Panc1 (cell line): ENCODE measurements at regions not wholly inside any gene's neighbourhood (a gene's known extent, or its start where the extent isn't known, plus 50 kb on each side); places are given as distances from the start of the nearest gene placed in this dataset.

Source experiments
- ATAC-seq: fragments of 200-7000 bp; cut with Tn5 transposase; 2 replicates; pipeline ENCODE4 v1.9.1; 2020; ENCODE audit warnings: mild to moderate bottlenecking, moderate library complexity
- BruUV-seq: library from RNA; stranded (reverse); fragments of 400-500 nt; replicated peaks from 2 replicates; lab custom pipeline; 2021; lab: Mats Ljungman, UMichigan
- CTCF ChIA-PET: fragments of 300-600 bp; sonication (Branson Sonifier 250); formaldehyde crosslinking; loops from one replicate; lab custom pipeline; 2022; ENCODE audit warnings: antibody characterized with exemption; lab: Charles Lee
- POLR2A ChIA-PET: fragments of 300-600 bp; sonication (Branson Sonifier 250); formaldehyde crosslinking; loops from one replicate; lab custom pipeline; 2022; ENCODE audit warnings: antibody characterized with exemption; lab: Charles Lee
- DNase-seq: peaks from one replicate; pipeline ENCODE4 v3.0.0-alpha.2; 2010; ENCODE audit warnings: low read depth, low spot score
- H3K27ac ChIP-seq: 2 replicates; pipeline ENCODE4 v1.5.1; 2011; ENCODE audit warnings: mild to moderate bottlenecking, low read length, inconsistent platforms
- H3K27me3 ChIP-seq: fragments of 200-500 bp; sonication (Bioruptor generic); 2 replicates; pipeline ENCODE4 v1.6.0; 2014; ENCODE audit warnings: low read length, inconsistent platforms; ENCODE audit not compliant: control insufficient read depth, insufficient read depth
- H3K36me3 ChIP-seq: fragments of 200-500 bp; sonication (Bioruptor generic); 2 replicates; pipeline ENCODE4 v1.5.1; 2014; ENCODE audit warnings: inconsistent platforms, mild to moderate bottlenecking, low read length, moderate library complexity; ENCODE audit not compliant: control insufficient read depth, insufficient read depth
- H3K4me1 ChIP-seq: 2 replicates; pipeline ENCODE4 v1.5.1; 2011; ENCODE audit warnings: inconsistent platforms, mild to moderate bottlenecking, low read length, moderate library complexity; ENCODE audit not compliant: control insufficient read depth, insufficient read depth
- H3K4me3 ChIP-seq, 2 experiments: 2 replicates each; pipeline ENCODE4 v1.5.1; 2011 to 2012; ENCODE audit warnings: low read depth in 2 of 2, low read length in 2 of 2, mild to moderate bottlenecking in 2 of 2, inconsistent platforms in 1 of 2, moderate library complexity in 1 of 2
- H3K9me3 ChIP-seq: fragments of 200-500 bp; sonication (Bioruptor generic); 2 replicates; pipeline ENCODE4 v1.5.1; 2014; ENCODE audit warnings: low read depth, mild to moderate bottlenecking, inconsistent platforms, low read length, moderate library complexity; ENCODE audit not compliant: control insufficient read depth, insufficient read depth
- POLR2AphosphoS5 ChIP-seq: IDR thresholded peaks from 2 replicates; pipeline ENCODE4 v1.6.1; 2012; ENCODE audit warnings: mild to moderate bottlenecking, low read depth, low read length, moderate library complexity
- SIN3A ChIP-seq: IDR thresholded peaks from 2 replicates; pipeline ENCODE4 v1.6.1; 2012; ENCODE audit warnings: low read depth, mild to moderate bottlenecking, low read length, moderate library complexity, borderline replicate concordance; ENCODE audit not compliant: insufficient read depth
- TCF7L2 ChIP-seq: IDR thresholded peaks from 2 replicates; pipeline ENCODE4 v1.6.1; 2011; ENCODE audit warnings: mild to moderate bottlenecking, low read depth, low read length, inconsistent platforms
- in situ Hi-C: cut with HindIII; loops from 2 replicates; pipeline ENCODE4 v1.10.0; 2016; ENCODE audit warnings: low sequenced_read_pairs, low pct_unique_long_range_greater_than_20kb
- intact Hi-C: fragments of 100-400 bp; cut with micrococcal nuclease; formaldehyde crosslinking; loops from one replicate; pipeline ENCODE4 v1.10.0; 2022; ENCODE audit not compliant: unreplicated experiment
- TF ChIP-seq, protein P1 (sequence below): fragments of 450-650 bp; IDR thresholded peaks from 2 replicates; pipeline ENCODE4 v1.5.1; 2017; ENCODE audit warnings: mild to moderate bottlenecking
- TF ChIP-seq, protein P2 (sequence below), 2 experiments: IDR thresholded peaks; 2 replicates each; pipeline ENCODE4 v1.6.1; 2011 to 2012; ENCODE audit warnings: low read depth in 2 of 2, control low read depth in 1 of 2, low read length in 1 of 2, mild to moderate bottlenecking in 1 of 2, moderate library complexity in 1 of 2; ENCODE audit not compliant: insufficient read depth in 1 of 2

DNA sequence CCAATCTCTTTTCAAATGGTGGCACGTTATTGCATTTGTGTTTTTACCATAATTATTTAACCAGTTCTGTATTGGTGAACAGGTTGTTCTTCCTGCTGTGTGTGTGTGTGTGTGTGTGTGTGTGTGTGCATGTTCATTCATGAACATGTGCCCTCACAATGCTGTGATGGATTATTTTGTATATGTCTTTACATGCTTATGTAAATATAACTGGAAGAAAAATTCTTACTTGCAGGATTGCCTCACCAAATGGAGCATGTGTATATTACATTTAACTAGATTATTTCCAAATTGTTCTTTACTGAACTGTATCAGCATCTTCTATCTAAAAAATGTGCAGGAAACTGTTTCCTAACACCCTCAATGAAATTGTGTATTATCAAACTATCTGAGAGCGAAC lies 175.2 kb upstream of the ZPLD1 start:
- H3K27ac ChIP-seq = no peak overlapping the region
- H3K36me3 ChIP-seq = no peaks in the 10 kb centered on the region
- TF ChIP-seq POLR2AphosphoS5 (no peak), TCF7L2 (no peak)
- TF ChIP-seq, protein P1, sequence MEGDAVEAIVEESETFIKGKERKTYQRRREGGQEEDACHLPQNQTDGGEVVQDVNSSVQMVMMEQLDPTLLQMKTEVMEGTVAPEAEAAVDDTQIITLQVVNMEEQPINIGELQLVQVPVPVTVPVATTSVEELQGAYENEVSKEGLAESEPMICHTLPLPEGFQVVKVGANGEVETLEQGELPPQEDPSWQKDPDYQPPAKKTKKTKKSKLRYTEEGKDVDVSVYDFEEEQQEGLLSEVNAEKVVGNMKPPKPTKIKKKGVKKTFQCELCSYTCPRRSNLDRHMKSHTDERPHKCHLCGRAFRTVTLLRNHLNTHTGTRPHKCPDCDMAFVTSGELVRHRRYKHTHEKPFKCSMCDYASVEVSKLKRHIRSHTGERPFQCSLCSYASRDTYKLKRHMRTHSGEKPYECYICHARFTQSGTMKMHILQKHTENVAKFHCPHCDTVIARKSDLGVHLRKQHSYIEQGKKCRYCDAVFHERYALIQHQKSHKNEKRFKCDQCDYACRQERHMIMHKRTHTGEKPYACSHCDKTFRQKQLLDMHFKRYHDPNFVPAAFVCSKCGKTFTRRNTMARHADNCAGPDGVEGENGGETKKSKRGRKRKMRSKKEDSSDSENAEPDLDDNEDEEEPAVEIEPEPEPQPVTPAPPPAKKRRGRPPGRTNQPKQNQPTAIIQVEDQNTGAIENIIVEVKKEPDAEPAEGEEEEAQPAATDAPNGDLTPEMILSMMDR = no peak
- POLR2A ChIA-PET = no interaction called here
- ATAC-seq (no peak), DNase-seq (no peak)
- H3K4me3 ChIP-seq = no peak overlapping the region
- no peaks in the 10 kb centered on the region for H3K27me3 ChIP-seq
- BruUV-seq = no TSS peak
- intact Hi-C loops (no loop called here), in situ Hi-C loops (no loop called here)
- no peaks in the 10 kb centered on the region for H3K4me1 ChIP-seq
- no peaks in the 10 kb centered on the region for H3K9me3 ChIP-seq
- CTCF ChIA-PET = no interaction called here

DNA sequence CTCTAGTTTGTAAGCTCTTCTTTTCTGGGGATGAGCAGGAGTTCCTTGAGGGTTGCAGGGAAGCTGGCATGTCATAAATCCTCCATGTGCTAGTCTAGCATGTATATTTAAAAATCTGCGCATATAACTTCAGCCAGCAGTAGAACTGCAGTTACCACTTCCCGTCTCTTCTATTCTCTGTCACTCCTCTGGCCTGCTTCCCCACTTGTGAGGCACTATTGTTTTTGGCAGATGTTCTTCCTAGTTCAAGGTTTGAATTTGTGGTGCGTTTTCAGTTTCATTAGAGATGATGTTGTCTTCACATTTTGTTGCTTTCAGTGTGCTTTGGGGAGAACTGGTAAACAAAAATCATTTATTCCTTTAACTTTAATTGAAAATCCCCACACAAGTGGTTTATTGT lies 169.1 kb upstream of the ZPLD1 start:
- Histone ChIP-seq H3K36me3 (no peaks in the 10 kb centered on the region), H3K27me3 (no peaks in the 10 kb centered on the region), H3K4me3 (no peak overlapping the region), H3K4me1 (no peaks in the 10 kb centered on the region), H3K9me3 (no peaks in the 10 kb centered on the region), H3K27ac (no peak overlapping the region)
- no peak for ATAC-seq
- BruUV-seq = no TSS peak
- no peak for DNase-seq
- TF ChIP-seq TCF7L2 = no peak
- TF ChIP-seq SIN3A = no peak
- TF ChIP-seq, protein P2, sequence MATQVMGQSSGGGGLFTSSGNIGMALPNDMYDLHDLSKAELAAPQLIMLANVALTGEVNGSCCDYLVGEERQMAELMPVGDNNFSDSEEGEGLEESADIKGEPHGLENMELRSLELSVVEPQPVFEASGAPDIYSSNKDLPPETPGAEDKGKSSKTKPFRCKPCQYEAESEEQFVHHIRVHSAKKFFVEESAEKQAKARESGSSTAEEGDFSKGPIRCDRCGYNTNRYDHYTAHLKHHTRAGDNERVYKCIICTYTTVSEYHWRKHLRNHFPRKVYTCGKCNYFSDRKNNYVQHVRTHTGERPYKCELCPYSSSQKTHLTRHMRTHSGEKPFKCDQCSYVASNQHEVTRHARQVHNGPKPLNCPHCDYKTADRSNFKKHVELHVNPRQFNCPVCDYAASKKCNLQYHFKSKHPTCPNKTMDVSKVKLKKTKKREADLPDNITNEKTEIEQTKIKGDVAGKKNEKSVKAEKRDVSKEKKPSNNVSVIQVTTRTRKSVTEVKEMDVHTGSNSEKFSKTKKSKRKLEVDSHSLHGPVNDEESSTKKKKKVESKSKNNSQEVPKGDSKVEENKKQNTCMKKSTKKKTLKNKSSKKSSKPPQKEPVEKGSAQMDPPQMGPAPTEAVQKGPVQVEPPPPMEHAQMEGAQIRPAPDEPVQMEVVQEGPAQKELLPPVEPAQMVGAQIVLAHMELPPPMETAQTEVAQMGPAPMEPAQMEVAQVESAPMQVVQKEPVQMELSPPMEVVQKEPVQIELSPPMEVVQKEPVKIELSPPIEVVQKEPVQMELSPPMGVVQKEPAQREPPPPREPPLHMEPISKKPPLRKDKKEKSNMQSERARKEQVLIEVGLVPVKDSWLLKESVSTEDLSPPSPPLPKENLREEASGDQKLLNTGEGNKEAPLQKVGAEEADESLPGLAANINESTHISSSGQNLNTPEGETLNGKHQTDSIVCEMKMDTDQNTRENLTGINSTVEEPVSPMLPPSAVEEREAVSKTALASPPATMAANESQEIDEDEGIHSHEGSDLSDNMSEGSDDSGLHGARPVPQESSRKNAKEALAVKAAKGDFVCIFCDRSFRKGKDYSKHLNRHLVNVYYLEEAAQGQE (IDR thresholded peaks at IDR 0.05; ENCODE audit: insufficient read depth in 1 of 2, low read depth in 2 of 2, low read length in 1 of 2) = no peak
- intact Hi-C loops = no loop called here
- ChIA-PET POLR2A (no interaction called here), CTCF (no interaction called here)
- in situ Hi-C loops = no loop called here

DNA sequence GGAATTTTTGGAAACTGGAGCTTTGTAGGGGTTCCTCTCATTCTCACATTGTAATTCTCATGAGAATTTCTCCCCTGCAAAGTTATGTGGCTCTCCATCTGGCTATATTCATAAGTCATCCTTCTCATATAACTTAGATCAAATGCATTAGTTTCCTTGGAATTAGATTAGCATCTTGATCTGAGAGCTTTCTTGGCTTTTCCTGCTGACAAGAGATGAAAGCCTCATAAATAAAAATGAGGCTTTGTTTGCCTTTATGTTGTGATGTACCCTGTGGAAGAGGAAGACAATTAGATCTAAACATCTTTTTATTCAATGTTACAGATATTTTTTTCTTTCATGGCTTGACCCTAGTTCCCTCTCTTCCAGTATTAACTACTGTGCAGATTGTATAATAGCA lies 165.4 kb upstream of the ZPLD1 start:
- no TSS peak for BruUV-seq
- no peak for DNase-seq
- no peak for TF ChIP-seq TCF7L2
- TF ChIP-seq, protein P2 (IDR thresholded peaks at IDR 0.05; ENCODE audit: insufficient read depth in 1 of 2, low read depth in 2 of 2, low read length in 1 of 2) = no peak
- TF ChIP-seq POLR2AphosphoS5 = no peak
- TF ChIP-seq SIN3A = no peak
- TF ChIP-seq, protein P1 = no peak
- H3K4me1 ChIP-seq = no peaks in the 10 kb centered on the region
- intact Hi-C loops (no loop called here), in situ Hi-C loops (no loop called here)
- no peak overlapping the region for H3K4me3 ChIP-seq
- H3K9me3 ChIP-seq = no peaks in the 10 kb centered on the region
- ATAC-seq = no peak
- CTCF ChIA-PET = no interaction called here
- no peaks in the 10 kb centered on the region for H3K27me3 ChIP-seq
- POLR2A ChIA-PET = no interaction called here
- H3K27ac ChIP-seq = no peak overlapping the region
- no peaks in the 10 kb centered on the region for H3K36me3 ChIP-seq
